IMR-90 (cell line): ENCODE measurements at regions not wholly inside any gene's neighbourhood (a gene's known extent, or its start where the extent isn't known, plus 50 kb on each side); places are given as distances from the start of the nearest gene placed in this dataset.

Experiments
- ATAC-seq: fragments of 200-7000 bp; cut with Tn5 transposase; 2 replicates; pipeline ENCODE4 v1.9.1; 2020; ENCODE audit warnings: low read depth, mild to moderate bottlenecking, moderate library complexity
- BruUV-seq: library from RNA; stranded (reverse); fragments of 400-500 nt; replicated peaks from 2 replicates; lab custom pipeline; 2021; lab: Mats Ljungman, UMichigan
- CTCF ChIA-PET: fragments of 300-600 bp; formaldehyde crosslinking; extraction: SDS; loops from one replicate; lab custom pipeline; 2021; ENCODE audit warnings: antibody characterized with exemption; lab: Yijun Ruan, JAX
- POLR2A ChIA-PET: fragments of 300-600 bp; sonication (Branson Sonifier 250); formaldehyde crosslinking; loops from one replicate; lab custom pipeline; 2022; ENCODE audit warnings: antibody characterized with exemption; ENCODE audit not compliant: unreplicated experiment; lab: Charles Lee
- DNase-seq: peaks from one replicate; pipeline ENCODE4 v3.0.0; 2013
- H2AFZ ChIP-seq: replicated peaks from 2 replicates; pipeline ENCODE3; 2013; ENCODE audit warnings: low read length, mild to moderate bottlenecking; ENCODE audit not compliant: poor library complexity
- H2AK5ac ChIP-seq: 2 replicates; pipeline ENCODE4 v1.6.1; 2013; ENCODE audit warnings: low read depth, low read length, inconsistent platforms
- H2AK9ac ChIP-seq: replicated peaks from 2 replicates; pipeline ENCODE3; 2013; ENCODE audit warnings: mild to moderate bottlenecking, low read depth, low read length, moderate library complexity; ENCODE audit not compliant: poor library complexity
- H2BK120ac ChIP-seq: 2 replicates; pipeline ENCODE4 v1.6.1; 2013; ENCODE audit warnings: low read depth, low read length, inconsistent platforms
- H2BK15ac ChIP-seq: 3 replicates; pipeline ENCODE4 v1.6.1; 2013; ENCODE audit warnings: low read depth, low read length, inconsistent platforms
- H2BK20ac ChIP-seq: 2 replicates; pipeline ENCODE4 v1.6.1; 2013; ENCODE audit warnings: low read depth, mild to moderate bottlenecking, inconsistent platforms, low read length, moderate library complexity
- H2BK5ac ChIP-seq: 2 replicates; pipeline ENCODE4 v1.6.1; 2013; ENCODE audit warnings: mild to moderate bottlenecking, low read depth, low read length, inconsistent platforms; ENCODE audit not compliant: poor library complexity, severe bottlenecking
- H3K14ac ChIP-seq: replicated peaks from 2 replicates; pipeline ENCODE4 v1.6.1; 2013; ENCODE audit warnings: low read depth, low read length, inconsistent platforms
- H3K18ac ChIP-seq: 2 replicates; pipeline ENCODE4 v1.6.1; 2013; ENCODE audit warnings: low read depth, low read length, control low read depth
- H3K23ac ChIP-seq: 2 replicates; pipeline ENCODE4 v1.6.1; 2013; ENCODE audit warnings: low read depth, low read length, inconsistent platforms
- H3K27ac ChIP-seq: 2 replicates; pipeline ENCODE4 v1.5.1; 2013; ENCODE audit warnings: mild to moderate bottlenecking, control low read depth, low read length; ENCODE audit not compliant: insufficient read depth
- H3K27me3 ChIP-seq: 2 replicates; pipeline ENCODE4 v1.6.1; 2013; ENCODE audit warnings: low read length; ENCODE audit not compliant: control insufficient read depth, insufficient read depth
- H3K36me3 ChIP-seq: 2 replicates; pipeline ENCODE4 v1.6.1; 2013; ENCODE audit warnings: low read length, mixed read lengths; ENCODE audit not compliant: control insufficient read depth, insufficient read depth
- H3K4ac ChIP-seq: 2 replicates; pipeline ENCODE4 v1.6.1; 2013; ENCODE audit warnings: low read depth, low read length, inconsistent platforms
- H3K4me1 ChIP-seq: 2 replicates; pipeline ENCODE4 v1.6.1; 2013; ENCODE audit warnings: low read length, mixed read lengths; ENCODE audit not compliant: control insufficient read depth, insufficient read depth
- H3K4me2 ChIP-seq: 2 replicates; pipeline ENCODE4 v1.6.1; 2013; ENCODE audit warnings: low read depth, mild to moderate bottlenecking, control low read depth, low read length, moderate library complexity
- H3K4me3 ChIP-seq: 2 replicates; pipeline ENCODE4 v1.5.1; 2013; ENCODE audit warnings: low read depth, mild to moderate bottlenecking, control low read depth, low read length, moderate library complexity; ENCODE audit not compliant: insufficient read depth
- H3K56ac ChIP-seq: 2 replicates; pipeline ENCODE4 v1.6.1; 2013; ENCODE audit warnings: low read length, inconsistent platforms; ENCODE audit not compliant: insufficient read depth; ENCODE audit errors: extremely low read depth
- H3K79me1 ChIP-seq, 2 experiments: 2 replicates each; pipeline ENCODE4 v1.6.1; 2013; ENCODE audit warnings: low read length in 2 of 2, inconsistent platforms in 1 of 2, low read depth in 1 of 2
- H3K9ac ChIP-seq: 2 replicates; pipeline ENCODE4 v1.6.1; 2013; ENCODE audit warnings: low read depth, low read length, control low read depth
- H3K9me1 ChIP-seq: 2 replicates; pipeline ENCODE4 v1.6.1; 2013; ENCODE audit warnings: low read length, inconsistent platforms; ENCODE audit not compliant: insufficient read depth
- H3K9me3 ChIP-seq: 2 replicates; pipeline ENCODE4 v1.6.1; 2013; ENCODE audit warnings: low read length; ENCODE audit not compliant: control insufficient read depth, insufficient read depth
- H4K20me1 ChIP-seq: 2 replicates; pipeline ENCODE4 v1.6.1; 2013; ENCODE audit warnings: low read length, inconsistent platforms; ENCODE audit not compliant: insufficient read depth
- H4K5ac ChIP-seq: 2 replicates; pipeline ENCODE4 v1.6.1; 2013; ENCODE audit warnings: mild to moderate bottlenecking, low read depth, low read length, control low read depth
- H4K8ac ChIP-seq, 2 experiments: 2 replicates each; pipeline ENCODE4 v1.6.1; 2013; ENCODE audit warnings: low read depth in 2 of 2, low read length in 2 of 2, control low read depth in 1 of 2, inconsistent platforms in 1 of 2
- H4K91ac ChIP-seq: 2 replicates; pipeline ENCODE4 v1.6.1; 2013; ENCODE audit warnings: low read depth, low read length, inconsistent platforms; ENCODE audit not compliant: insufficient read depth
- ELK1 ChIP-seq: fragments of 150-350 bp; IDR thresholded peaks from 2 replicates; pipeline ENCODE4 v1.6.1; 2016; ENCODE audit warnings: low read depth, mild to moderate bottlenecking, low read length, moderate library complexity, borderline replicate concordance
- MAZ ChIP-seq: IDR thresholded peaks from 2 replicates; pipeline ENCODE4 v1.6.1; 2012; ENCODE audit warnings: low read depth, mild to moderate bottlenecking, low read length, improper control_type of control experiment, moderate library complexity, borderline replicate concordance
- MXI1 ChIP-seq: IDR thresholded peaks from 2 replicates; pipeline ENCODE4 v1.6.1; 2012; ENCODE audit warnings: low read depth, mild to moderate bottlenecking, low read length, moderate library complexity, borderline replicate concordance
- NFE2L2 ChIP-seq: fragments of 150-350 bp; IDR thresholded peaks from 2 replicates; pipeline ENCODE4 v1.6.1; 2016; ENCODE audit warnings: low read depth, mild to moderate bottlenecking, low read length
- POLR2A ChIP-seq: IDR thresholded peaks from 2 replicates; pipeline ENCODE4 v1.6.1; 2012; ENCODE audit warnings: mild to moderate bottlenecking, low read depth, low read length
- RAD21 ChIP-seq: IDR thresholded peaks from 2 replicates; pipeline ENCODE4 v1.6.1; 2012; ENCODE audit warnings: low read length, improper control_type of control experiment
- RFX5 ChIP-seq: IDR thresholded peaks from 2 replicates; pipeline ENCODE4 v1.8.0; 2012; ENCODE audit warnings: low read depth, mild to moderate bottlenecking, low read length, moderate library complexity
- SMC3 ChIP-seq: fragments of 150-350 bp; IDR thresholded peaks from 2 replicates; pipeline ENCODE4 v1.6.1; 2016; ENCODE audit warnings: low read depth, mild to moderate bottlenecking, antibody characterized with exemption, low read length, moderate library complexity
- dilution Hi-C: fragments of 300-500 bp; cut with HindIII; formaldehyde crosslinking; loops from one replicate; pipeline ENCODE4 v1.14.3; 2018; ENCODE audit warnings: low sequenced_read_pairs; ENCODE audit not compliant: unreplicated experiment
- in situ Hi-C: fragments of 300-500 bp; cut with MboI; formaldehyde crosslinking; loops from 3 replicates; pipeline ENCODE4 v1.14.3; 2019; ENCODE audit warnings: low sequenced_read_pairs, inconsistent platforms, mixed read lengths
- intact Hi-C: fragments of 100-400 bp; cut with micrococcal nuclease; formaldehyde crosslinking; loops from 2 replicates; pipeline ENCODE4 v1.10.0; 2022

GRCh38 chr6:101069191-101069795 is 188.2 kb upstream of the ASCC3 start:
- Histone ChIP-seq H3K56ac (no peak overlapping the region), H3K79me1 (no peaks in the 10 kb centered on the region), H2AK9ac (no peak overlapping the region), H3K27ac (no peak overlapping the region), H3K14ac (no peak overlapping the region), H3K4me2 (no peak overlapping the region), H3K4ac (no peak overlapping the region), H2AFZ (no peak overlapping the region), H4K91ac (no peak overlapping the region), H3K18ac (no peak overlapping the region), H4K5ac (no peak overlapping the region), H3K4me3 (no peak overlapping the region), H3K9me3 (peaks cover 8% of the 10 kb centered on the region; the same call in 1 of the 2 replicates), H3K4me1 (no peaks in the 10 kb centered on the region), H3K36me3 (no peaks in the 10 kb centered on the region), H3K27me3 (no peaks in the 10 kb centered on the region), H3K9me1 (no peaks in the 10 kb centered on the region), H2BK5ac (no peak overlapping the region), H3K9ac (no peak overlapping the region), H2AK5ac (no peak overlapping the region), H2BK20ac (no peak overlapping the region), H4K8ac (no peak overlapping the region), H2BK120ac (no peak overlapping the region), H2BK15ac (no peak overlapping the region), H3K23ac (no peak overlapping the region), H4K20me1 (no peaks in the 10 kb centered on the region)
- ATAC-seq (no peak), DNase-seq (no peak)
- in situ Hi-C loops = no loop called here
- ChIA-PET CTCF (interaction anchor here (0.6 kb wide), 1 partner anchor 28 kb away, joined by 7 read pairs; no protein-coding TSS in a partner anchor), POLR2A (no interaction called here)
- dilution Hi-C loops = no loop called here
- BruUV-seq = no TSS peak
- intact Hi-C loops = no loop called here
- TF ChIP-seq MXI1 (no peak), SMC3 (no peak), ELK1 (no peak), RAD21 (no peak), NFE2L2 (no peak), MAZ (no peak), POLR2A (no peak), RFX5 (no peak)
